ENCODE measurements at regions not wholly inside any gene's neighbourhood (a gene's known extent, or its start where the extent isn't known, plus 50 kb on each side); places are given as distances from the start of the nearest gene placed in this dataset.

GRCh38 chr10:128687408-128687807 is 561.2 kb upstream of the MKI67 start:
- no peaks in the 10 kb centered on the region for H3K36me3 ChIP-seq (ENCODE audit: control insufficient read depth, insufficient read depth, low read length)
- no peak for DNase-seq (ENCODE audit: low read depth)
- H3K4me3 ChIP-seq (ENCODE audit: low read depth, low read length) = no peak overlapping the region
- peaks cover 2% of the 10 kb centered on the region for H3K27me3 ChIP-seq (ENCODE audit: control insufficient read depth, insufficient read depth, low read length)
- TF ChIP-seq CTCF (IDR thresholded peaks at IDR 0.05; ENCODE audit: insufficient read depth, low read length, poor library complexity, severe bottlenecking) = no peak

- DNase-seq (ENCODE audit: low read depth) = no peak
- peaks cover 2% of the 10 kb centered on the region for H3K27me3 ChIP-seq (ENCODE audit: control insufficient read depth, insufficient read depth, low read length)
- TF ChIP-seq CTCF (IDR thresholded peaks at IDR 0.05; ENCODE audit: insufficient read depth, low read length, poor library complexity, severe bottlenecking) = no peak
- H3K36me3 ChIP-seq (ENCODE audit: control insufficient read depth, insufficient read depth, low read length) = no peaks in the 10 kb centered on the region
- H3K4me3 ChIP-seq (ENCODE audit: low read depth, low read length) = no peak overlapping the region
These were observed 561.8 kb upstream of the MKI67 start for GRCh38 chr10:128687927-128688549.

GRCh38 chr10:128689667-128690066 is 563.4 kb upstream of the MKI67 start:
- peaks cover 2% of the 10 kb centered on the region for H3K27me3 ChIP-seq (ENCODE audit: control insufficient read depth, insufficient read depth, low read length)
- H3K4me3 ChIP-seq (ENCODE audit: low read depth, low read length) = no peak overlapping the region
- no peak for TF ChIP-seq CTCF (IDR thresholded peaks at IDR 0.05; ENCODE audit: insufficient read depth, low read length, poor library complexity, severe bottlenecking)
- DNase-seq (ENCODE audit: low read depth) = no peak
- no peaks in the 10 kb centered on the region for H3K36me3 ChIP-seq (ENCODE audit: control insufficient read depth, insufficient read depth, low read length)

GRCh38 chr10:128693493-128694131 is 567.4 kb upstream of the MKI67 start:
- Histone ChIP-seq H3K36me3 (ENCODE audit: control insufficient read depth, insufficient read depth, low read length) (no peaks in the 10 kb centered on the region), H3K27me3 (ENCODE audit: control insufficient read depth, insufficient read depth, low read length) (peaks cover 2% of the 10 kb centered on the region), H3K4me3 (ENCODE audit: low read depth, low read length) (no peak overlapping the region)
- no peak for TF ChIP-seq CTCF (IDR thresholded peaks at IDR 0.05; ENCODE audit: insufficient read depth, low read length, poor library complexity, severe bottlenecking)
- DNase-seq (ENCODE audit: low read depth) = no peak

- H3K27me3 ChIP-seq (ENCODE audit: control insufficient read depth, insufficient read depth, low read length) = peaks cover 2% of the 10 kb centered on the region
- no peak for DNase-seq (ENCODE audit: low read depth)
- no peak overlapping the region for H3K4me3 ChIP-seq (ENCODE audit: low read depth, low read length)
- TF ChIP-seq CTCF (IDR thresholded peaks at IDR 0.05; ENCODE audit: insufficient read depth, low read length, poor library complexity, severe bottlenecking) = no peak
- H3K36me3 ChIP-seq (ENCODE audit: control insufficient read depth, insufficient read depth, low read length) = no peaks in the 10 kb centered on the region
These were observed 568.1 kb upstream of the MKI67 start for GRCh38 chr10:128694168-128694850.

Measured in kidney epithelial cell (primary cell).